ENCODE measurements at regions not wholly inside any gene's neighbourhood (a gene's known extent, or its start where the extent isn't known, plus 50 kb on each side); places are given as distances from the start of the nearest gene placed in this dataset.

DNA sequence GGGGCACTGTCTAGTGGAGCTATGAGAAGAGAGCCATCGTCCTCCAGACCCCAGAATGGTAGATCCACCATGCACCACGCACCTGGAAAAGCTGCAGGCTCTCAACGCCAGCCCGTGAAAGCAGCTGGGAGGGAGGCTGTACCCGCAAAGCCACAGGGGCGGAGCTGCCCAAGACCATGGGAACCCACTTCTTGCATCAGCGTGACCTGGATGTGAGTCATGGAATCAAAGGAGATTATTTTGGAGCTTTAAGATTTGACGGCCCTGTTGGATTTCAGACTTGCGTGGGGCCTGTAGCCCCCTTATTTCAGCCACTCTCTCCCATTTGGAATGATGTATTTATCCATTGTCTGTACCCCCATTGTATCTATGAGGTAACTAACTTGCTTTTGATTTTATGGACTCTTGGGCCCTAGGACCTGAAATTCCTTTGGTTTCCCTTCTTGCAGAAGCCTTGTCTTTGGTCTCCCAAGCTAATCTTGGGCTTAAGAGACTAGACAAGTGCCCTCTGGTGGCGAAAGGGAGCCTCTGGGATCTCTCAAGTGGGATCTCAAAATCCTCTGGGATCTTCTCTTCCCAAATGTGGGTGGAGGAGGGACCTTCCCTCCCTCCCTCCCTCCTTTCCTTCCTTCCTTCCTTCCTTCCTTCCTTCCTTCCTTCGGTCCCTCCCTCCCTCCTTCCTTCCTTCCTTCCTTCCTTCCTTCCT lies 58.2 kb upstream of the HAPSTR1 start:
- no peak for TF ChIP-seq CTCF (IDR thresholded peaks at IDR 0.05; ENCODE audit: borderline replicate concordance, control extremely low read depth, extremely low read depth, insufficient read depth, missing control alignments)
- in situ Hi-C loops (cut with MboI; ENCODE audit: low sequenced_read_pairs, unreplicated experiment): no loop called here
- DNase-seq (ENCODE audit: low spot score): peak; percentile 55

GRCh38 chr16:9034056-9034455 lies 57.4 kb upstream of the HAPSTR1 start:
- TF ChIP-seq CTCF (IDR thresholded peaks at IDR 0.05; ENCODE audit: borderline replicate concordance, control extremely low read depth, extremely low read depth, insufficient read depth, missing control alignments): no peak
- DNase-seq (ENCODE audit: low spot score): no peak
- in situ Hi-C loops (cut with MboI; ENCODE audit: low sequenced_read_pairs, unreplicated experiment): no loop called here

DNA sequence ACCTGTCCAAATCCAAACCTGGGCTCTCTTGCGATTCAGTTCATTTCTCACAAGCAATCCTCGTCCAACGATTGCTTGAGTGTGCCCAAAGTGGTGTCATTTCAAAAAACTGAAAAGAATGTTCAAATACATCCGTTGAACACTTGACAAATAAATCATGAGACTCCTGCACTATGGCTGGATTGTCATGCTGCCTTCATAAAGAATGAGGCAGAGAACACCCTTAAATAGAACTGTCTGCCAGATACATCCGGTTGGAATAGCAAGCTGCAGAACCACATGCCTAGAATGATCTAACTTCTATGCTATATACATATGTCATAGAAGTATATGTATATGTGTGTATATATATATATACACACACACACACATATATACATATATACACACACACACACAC lies 55.4 kb upstream of the HAPSTR1 start:
- TF ChIP-seq CTCF (IDR thresholded peaks at IDR 0.05; ENCODE audit: borderline replicate concordance, control extremely low read depth, extremely low read depth, insufficient read depth, missing control alignments): no peak
- in situ Hi-C loops (cut with MboI; ENCODE audit: low sequenced_read_pairs, unreplicated experiment): no loop called here
- no peak for DNase-seq (ENCODE audit: low spot score)

- in situ Hi-C loops (cut with MboI; ENCODE audit: low sequenced_read_pairs, unreplicated experiment): no loop called here
- no peak for DNase-seq (ENCODE audit: low spot score)
- TF ChIP-seq CTCF (IDR thresholded peaks at IDR 0.05; ENCODE audit: borderline replicate concordance, control extremely low read depth, extremely low read depth, insufficient read depth, missing control alignments): no peak
Observed at GRCh38 chr16:9039210-9039609, 52.2 kb upstream of the HAPSTR1 start.

DNA sequence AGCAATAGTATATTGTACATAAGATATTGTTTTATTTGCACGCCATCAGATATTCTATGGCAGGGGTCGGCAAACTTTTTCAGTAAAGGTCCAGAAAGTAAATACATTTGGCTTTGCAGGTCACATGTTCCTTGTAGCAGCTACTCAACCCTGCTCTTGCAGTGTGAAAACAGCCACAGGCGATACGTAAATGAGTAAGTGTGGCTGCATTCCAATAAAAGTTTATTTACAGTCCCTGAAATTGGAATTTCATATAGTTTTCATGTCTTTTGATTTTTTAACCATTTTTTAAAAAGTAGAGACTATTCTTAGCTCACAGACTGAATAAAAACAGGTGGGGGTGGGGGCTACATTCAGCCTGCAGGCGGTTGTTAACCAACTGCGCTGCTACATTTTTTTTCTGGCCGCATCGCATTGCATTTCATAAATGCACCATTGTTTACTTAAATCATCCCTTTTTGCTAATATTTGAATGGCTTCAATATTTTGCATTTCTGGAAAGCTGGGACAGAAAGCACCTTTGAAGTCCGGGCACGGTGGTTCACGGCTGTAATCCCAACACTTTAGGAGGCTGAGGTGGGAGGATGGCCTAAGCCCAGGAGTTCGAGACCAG lies 50.5 kb upstream of the HAPSTR1 start:
- in situ Hi-C loops (cut with MboI; ENCODE audit: low sequenced_read_pairs, unreplicated experiment): no loop called here
- DNase-seq (ENCODE audit: low spot score): no peak
- TF ChIP-seq CTCF (IDR thresholded peaks at IDR 0.05; ENCODE audit: borderline replicate concordance, control extremely low read depth, extremely low read depth, insufficient read depth, missing control alignments): no peak

Data from GM13976 (cell line).